Natural killer cell (primary cell): ENCODE measurements at regions not wholly inside any gene's neighbourhood (a gene's known extent, or its start where the extent isn't known, plus 50 kb on each side); places are given as distances from the start of the nearest gene placed in this dataset.

Experiments used
- ATAC-seq, 3 donors: fragments of 150-1000 bp in 2 of 3; fragments of 200-7000 bp in 1 of 3; cut with Tn5 transposase; 1 replicate in 1 of 3; 2 replicates in 2 of 3; pipeline ENCODE4 v1.10.0; 2021; ENCODE audit warnings: mild to moderate bottlenecking in 2 of 3, moderate library complexity in 2 of 3
- DNase-seq, 2 donors: peaks; one replicate each; pipeline versions ENCODE4 v3.0.0 to v3.0.0-alpha.2; 2013 to 2021; ENCODE audit warnings: mixed read lengths in 1 of 2
- H3K27ac ChIP-seq: one replicate; pipeline ENCODE4 v1.5.1; 2013; ENCODE audit warnings: mild to moderate bottlenecking, low read length
- H3K27me3 ChIP-seq: one replicate; pipeline ENCODE4 v1.6.1; 2013; ENCODE audit warnings: low read length; ENCODE audit not compliant: control insufficient read depth, insufficient read depth
- H3K36me3 ChIP-seq: one replicate; pipeline ENCODE4 v1.6.1; 2013; ENCODE audit warnings: low read length; ENCODE audit not compliant: control insufficient read depth, insufficient read depth
- H3K4me1 ChIP-seq: one replicate; pipeline ENCODE4 v1.6.1; 2013; ENCODE audit warnings: low read length; ENCODE audit not compliant: control insufficient read depth, insufficient read depth
- H3K4me3 ChIP-seq: one replicate; pipeline ENCODE4 v1.5.1; 2013; ENCODE audit warnings: low read length
- H3K9me3 ChIP-seq: one replicate; pipeline ENCODE4 v1.6.1; 2013; ENCODE audit warnings: low read length; ENCODE audit not compliant: control insufficient read depth, insufficient read depth
- H3K27ac Mint-ChIP-seq, 2 donors: one replicate each; pipeline ENCODE4 v1.8.0; 2022; ENCODE audit warnings: mild to moderate bottlenecking in 2 of 2, mixed read lengths in 2 of 2, moderate library complexity in 1 of 2
- H3K27me3 Mint-ChIP-seq, 2 donors: one replicate each; pipeline ENCODE4 v1.8.0; 2022; ENCODE audit warnings: low read depth in 2 of 2, mixed read lengths in 2 of 2
- H3K36me3 Mint-ChIP-seq: one replicate; pipeline ENCODE4 v1.8.0; 2022; ENCODE audit warnings: mixed read lengths
- H3K4me1 Mint-ChIP-seq, 2 donors: one replicate each; pipeline ENCODE4 v1.8.0; 2022; ENCODE audit warnings: mixed read lengths in 2 of 2
- H3K4me3 Mint-ChIP-seq: one replicate; pipeline ENCODE4 v1.8.0; 2022; ENCODE audit warnings: mild to moderate bottlenecking, moderate library complexity, mixed read lengths
- H3K9me3 Mint-ChIP-seq, 2 donors: one replicate each; pipeline ENCODE4 v1.8.0; 2022; ENCODE audit warnings: mixed read lengths in 2 of 2
- CTCF ChIP-seq: fragments of 200-600 bp; IDR thresholded peaks from one replicate; pipeline ENCODE4 v1.8.0; 2022; ENCODE audit warnings: antibody characterized with exemption
- WGBS: methylation state at CpG from one replicate; pipeline ENCODE4 v1.1.7; 2013; ENCODE audit warnings: missing lambda C conversion rate; ENCODE audit not compliant: insufficient coverage; 5-methylcytosine and 5-hydroxymethylcytosine counted together
- intact Hi-C: fragments of 100-400 bp; cut with micrococcal nuclease; formaldehyde crosslinking; loops from one replicate; pipeline ENCODE4 v1.14.2; 2022

- Mint-ChIP-seq H3K36me3 (no peaks in the 10 kb centered on the region), H3K4me1 (no peaks in the 10 kb centered on the region), H3K4me3 (no peak overlapping the region), H3K27me3 (peaks cover 0 to 2% of the 10 kb centered on the region in 2 donors), H3K27ac (no peak overlapping the region), H3K9me3 (peaks cover 3 to 8% of the 10 kb centered on the region in 2 donors)
- H3K4me1 ChIP-seq = no peaks in the 10 kb centered on the region
- DNase-seq (no peak), ATAC-seq (no peak)
- WGBS = no CpG with 5 or more reads among the region's 1 CpG
- no peak overlapping the region for H3K4me3 ChIP-seq
- no peak overlapping the region for H3K27ac ChIP-seq
- no peak for TF ChIP-seq CTCF
- intact Hi-C loops = no loop called here
- H3K27me3 ChIP-seq = no peaks in the 10 kb centered on the region
- no peaks in the 10 kb centered on the region for H3K36me3 ChIP-seq
- H3K9me3 ChIP-seq = no peaks in the 10 kb centered on the region
Observed at GRCh38 chr2:5379811-5380210, 312.4 kb upstream of the SOX11 start.

DNA sequence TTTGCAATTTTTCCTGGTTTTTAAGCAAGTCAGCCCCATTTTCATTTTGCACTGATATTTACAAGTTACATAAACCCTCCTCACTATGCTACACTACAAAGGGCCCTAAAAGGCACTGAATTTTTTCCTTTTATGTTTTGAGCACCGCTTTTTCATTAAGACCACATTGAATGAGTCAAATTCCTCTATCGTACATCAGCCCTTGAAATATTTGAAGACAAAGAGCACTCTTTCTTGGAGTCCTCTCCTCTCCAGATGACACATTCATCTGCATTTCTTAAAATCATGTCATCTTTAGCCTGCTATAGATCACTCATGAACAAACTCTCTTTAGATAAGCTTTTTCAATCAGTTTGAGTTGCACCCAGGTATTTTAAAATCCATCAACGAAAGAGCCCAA, 306.6 kb upstream of the SOX11 start:
- ATAC-seq (no peak), DNase-seq (no peak)
- no peak overlapping the region for H3K27ac ChIP-seq
- Mint-ChIP-seq H3K4me1 (no peaks in the 10 kb centered on the region), H3K36me3 (no peaks in the 10 kb centered on the region), H3K27me3 (no peaks in the 10 kb centered on the region), H3K9me3 (peaks cover 3 to 8% of the 10 kb centered on the region in 2 donors), H3K4me3 (no peak overlapping the region), H3K27ac (no peak overlapping the region)
- H3K36me3 ChIP-seq = no peaks in the 10 kb centered on the region
- no peaks in the 10 kb centered on the region for H3K4me1 ChIP-seq
- intact Hi-C loops = no loop called here
- WGBS = 87% methylated on average over 3 of the region's 3 CpGs
- H3K27me3 ChIP-seq = no peaks in the 10 kb centered on the region
- TF ChIP-seq CTCF = no peak
- H3K9me3 ChIP-seq = no peaks in the 10 kb centered on the region
- no peak overlapping the region for H3K4me3 ChIP-seq

- TF ChIP-seq CTCF = no peak
- intact Hi-C loops = no loop called here
- no peaks in the 10 kb centered on the region for H3K36me3 ChIP-seq
- Mint-ChIP-seq H3K4me1 (no peaks in the 10 kb centered on the region), H3K36me3 (no peaks in the 10 kb centered on the region), H3K9me3 (peaks cover 5 to 8% of the 10 kb centered on the region in 2 donors), H3K27ac (no peak overlapping the region), H3K27me3 (no peaks in the 10 kb centered on the region), H3K4me3 (no peak overlapping the region)
- 85% methylated on average over 2 of the region's 2 CpGs for WGBS
- ATAC-seq (no peak), DNase-seq (no peak)
- H3K4me3 ChIP-seq = no peak overlapping the region
- H3K9me3 ChIP-seq = no peaks in the 10 kb centered on the region
- no peak overlapping the region for H3K27ac ChIP-seq
- H3K4me1 ChIP-seq = no peaks in the 10 kb centered on the region
- no peaks in the 10 kb centered on the region for H3K27me3 ChIP-seq
Observed at GRCh38 chr2:5387406-5387805, 304.8 kb upstream of the SOX11 start.

DNA sequence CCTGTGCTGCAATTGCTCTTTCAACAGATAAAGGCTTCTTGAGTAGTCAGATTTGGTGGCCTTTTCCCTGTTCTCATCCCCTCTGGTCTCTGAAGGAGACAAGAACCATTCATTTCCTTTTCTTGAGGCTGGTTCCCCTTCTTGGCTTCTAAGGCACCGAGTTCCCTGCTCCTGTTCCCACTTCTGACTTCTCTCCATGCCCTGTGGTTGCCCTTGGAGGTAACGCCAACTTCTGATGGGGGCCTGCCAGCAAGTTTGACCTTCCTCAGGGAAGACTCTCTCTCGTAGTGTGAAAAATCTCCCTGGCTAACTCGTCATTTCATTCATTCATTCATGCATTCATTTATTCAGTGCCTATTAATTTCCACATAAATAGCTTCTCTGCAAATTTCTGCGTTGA, 302.4 kb upstream of the SOX11 start:
- H3K27me3 ChIP-seq = no peaks in the 10 kb centered on the region
- DNase-seq (no peak), ATAC-seq (no peak)
- H3K4me1 ChIP-seq = no peaks in the 10 kb centered on the region
- WGBS = 63% methylated on average over 5 of the region's 5 CpGs
- H3K4me3 Mint-ChIP-seq = no peak overlapping the region
- no peaks in the 10 kb centered on the region for H3K9me3 ChIP-seq
- intact Hi-C loops = no loop called here
- no peaks in the 10 kb centered on the region for H3K36me3 ChIP-seq
- no peaks in the 10 kb centered on the region for H3K27me3 Mint-ChIP-seq
- peaks cover 5 to 9% of the 10 kb centered on the region in 2 donors for H3K9me3 Mint-ChIP-seq
- no peaks in the 10 kb centered on the region for H3K4me1 Mint-ChIP-seq
- no peak overlapping the region for H3K27ac ChIP-seq
- H3K4me3 ChIP-seq = no peak overlapping the region
- no peak overlapping the region for H3K27ac Mint-ChIP-seq
- TF ChIP-seq CTCF = no peak
- no peaks in the 10 kb centered on the region for H3K36me3 Mint-ChIP-seq
